HG03571 (cell line): ENCODE measurements at regions not wholly inside any gene's neighbourhood (a gene's known extent, or its start where the extent isn't known, plus 50 kb on each side); places are given as distances from the start of the nearest gene placed in this dataset.

ENCODE experiments used
- ATAC-seq: cut with Tn5 transposase; IDR thresholded peaks from one replicate; pipeline ENCODE4 v1.9.1; 2021; ENCODE audit not compliant: unreplicated experiment

DNA sequence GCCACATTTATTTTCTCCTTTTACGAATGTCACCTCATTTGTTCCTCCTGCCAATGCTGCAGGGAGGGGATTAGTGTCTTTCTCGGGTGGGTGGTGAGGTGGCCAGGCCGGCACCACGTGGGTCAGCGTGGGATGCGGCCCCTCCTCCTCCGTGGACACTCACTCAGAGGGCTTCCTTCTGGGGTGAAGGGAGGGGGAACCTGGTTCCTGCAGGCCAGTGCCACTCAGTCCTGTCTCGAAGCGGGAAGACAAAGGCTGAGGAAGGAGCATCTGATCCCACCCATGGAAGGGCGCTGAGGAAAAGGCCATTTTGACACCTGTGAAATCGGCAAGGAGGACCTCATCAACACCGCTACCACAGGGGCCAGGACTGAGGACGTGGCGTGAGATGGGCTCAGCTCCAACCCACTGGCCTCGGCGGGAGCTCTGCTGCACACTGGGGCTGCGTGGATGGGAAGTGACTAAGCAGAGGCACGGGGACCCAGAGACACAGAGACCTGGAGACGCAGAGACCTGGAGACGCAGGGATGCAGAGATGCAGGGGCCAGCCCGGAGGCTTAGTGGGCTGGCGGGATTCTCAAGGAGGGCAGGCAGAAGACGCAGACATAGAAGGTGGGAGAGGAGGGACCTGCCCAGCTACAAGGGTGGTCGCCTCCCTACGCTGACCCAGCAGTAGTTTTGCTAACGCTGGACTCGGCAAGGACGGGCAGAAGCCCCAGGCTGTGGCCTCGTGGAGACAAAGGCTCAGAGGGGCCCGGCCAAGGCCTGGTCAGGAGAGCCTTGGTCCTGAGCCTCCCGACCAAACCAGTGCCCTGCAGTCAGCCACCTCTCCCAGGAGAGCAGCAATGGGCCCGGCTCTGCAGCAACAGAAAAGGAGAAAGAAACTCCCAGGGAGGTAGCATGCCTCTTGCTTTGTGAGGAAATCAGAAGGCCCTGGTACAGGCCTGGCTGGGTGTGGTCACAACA, 1071.2 kb downstream of the BRD1 start:
- no peak for ATAC-seq

DNA sequence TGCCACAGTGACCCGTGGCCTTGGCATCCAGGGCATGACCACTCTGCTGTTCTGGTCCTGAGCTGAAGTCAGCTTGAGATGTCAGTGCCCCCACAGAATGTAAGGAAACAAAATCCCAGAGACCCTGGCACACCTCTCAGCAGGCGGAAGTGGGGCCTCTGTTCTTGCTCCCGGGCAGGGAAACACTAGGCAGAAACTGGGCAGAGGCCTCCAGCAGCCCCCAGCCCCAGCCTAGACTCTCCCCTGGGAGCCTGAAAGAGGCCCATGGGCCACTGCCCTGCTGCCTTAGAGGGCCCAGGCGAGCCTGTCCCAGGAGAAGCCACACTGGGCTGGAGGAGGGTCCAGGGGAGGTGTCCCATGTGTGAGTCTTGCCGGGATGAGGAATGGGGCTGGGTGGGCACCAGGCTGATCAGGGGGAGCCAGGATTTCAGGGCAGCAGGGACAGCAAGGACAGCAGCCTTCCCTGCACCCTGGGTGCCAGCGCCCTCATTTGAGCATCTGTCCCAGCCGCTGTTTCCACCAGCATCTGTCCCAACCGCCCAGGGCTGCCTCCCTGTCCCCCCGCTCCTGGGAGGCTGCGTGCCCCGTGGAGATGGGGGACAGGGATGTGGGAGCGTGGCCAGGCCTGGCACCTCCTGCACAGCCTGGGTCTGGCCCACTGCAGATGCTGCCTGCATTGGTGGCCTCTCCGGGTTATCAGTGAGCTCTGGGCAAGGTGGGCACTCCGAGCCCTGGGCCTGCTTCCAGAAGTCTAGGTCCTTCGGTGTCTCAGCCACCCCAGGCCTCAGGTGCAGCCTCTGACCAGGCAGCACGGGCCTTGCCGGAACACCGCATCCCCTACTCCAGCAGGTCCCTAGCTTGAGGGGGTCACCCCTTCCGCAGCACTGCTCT, 1072.4 kb downstream of the BRD1 start:
- ATAC-seq: no peak

DNA sequence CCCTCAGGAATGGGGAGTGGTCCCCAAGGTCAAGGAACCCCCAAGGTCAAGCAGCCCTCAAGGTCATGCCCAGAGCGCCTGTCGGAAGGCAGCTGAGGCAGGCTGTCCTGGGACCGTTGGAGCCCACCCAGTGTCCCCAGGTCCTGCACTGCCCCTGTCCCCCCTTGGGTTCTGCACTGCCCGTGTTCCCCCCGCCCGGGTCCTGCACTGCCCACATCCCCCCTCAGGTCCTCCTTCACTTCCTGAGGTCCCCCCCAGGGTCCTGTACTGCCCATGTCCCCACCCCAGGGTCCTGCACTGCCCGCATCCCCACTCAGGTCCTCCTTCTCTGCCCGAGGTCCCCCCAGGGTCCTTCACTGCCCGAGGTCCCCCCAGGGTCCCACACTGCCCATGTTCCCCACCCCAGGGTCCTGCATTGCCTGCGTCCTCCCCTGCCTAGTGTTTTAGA, 1073.0 kb downstream of the BRD1 start:
- no peak for ATAC-seq

DNA sequence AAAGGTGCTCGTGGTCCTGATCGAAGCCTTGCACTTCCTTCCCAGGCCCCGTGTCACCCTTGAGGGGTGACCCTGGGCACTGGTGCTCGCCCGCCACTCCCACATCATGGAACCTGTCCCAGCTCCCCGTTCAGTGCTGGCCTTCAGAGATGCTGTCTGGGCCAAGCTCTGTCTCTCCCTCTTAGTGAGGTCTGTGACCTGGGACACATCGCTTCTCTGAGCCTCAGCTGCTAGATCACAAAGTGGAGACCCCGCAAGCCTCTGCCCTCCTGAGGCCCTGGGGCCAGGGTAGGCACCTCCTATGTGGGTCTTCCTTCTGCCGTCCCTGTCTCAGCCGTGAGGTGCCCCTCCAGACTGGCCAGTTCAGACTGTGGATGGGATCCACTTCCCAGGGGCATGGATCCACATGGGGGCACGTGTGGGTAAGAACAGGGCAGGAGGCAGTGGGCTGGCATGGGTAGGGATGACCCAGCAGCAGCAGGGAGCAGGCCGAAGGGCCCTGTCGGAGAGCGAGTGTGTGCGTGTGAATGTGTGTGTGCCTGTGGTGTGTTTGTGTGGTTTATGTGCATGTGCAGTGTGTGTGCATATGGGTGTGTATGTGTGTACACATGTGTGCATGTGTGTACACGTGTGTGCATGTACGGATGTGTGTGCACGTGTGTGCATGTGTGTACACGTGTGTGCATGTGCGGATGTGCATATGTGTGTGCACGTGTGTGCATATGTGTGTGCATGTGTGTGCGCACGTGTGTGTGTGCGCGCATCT, 1073.7 kb downstream of the BRD1 start:
- no peak for ATAC-seq

DNA sequence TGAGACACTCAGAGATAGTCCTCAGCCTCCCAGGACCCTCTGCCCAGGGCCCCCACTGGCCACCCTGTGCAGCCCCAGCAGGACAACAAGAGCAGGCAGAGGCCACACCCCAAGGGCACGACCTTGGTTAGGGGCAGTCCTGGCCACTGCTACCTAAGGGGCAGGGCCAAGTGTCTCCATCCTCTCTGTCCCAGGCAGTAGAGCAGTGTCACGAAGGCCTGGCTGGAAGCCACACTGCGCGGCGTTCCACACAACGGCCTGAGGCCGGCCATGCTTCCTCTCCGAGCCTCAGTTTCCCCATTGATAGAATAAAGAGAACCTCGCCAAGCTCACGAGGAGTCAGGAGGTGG, 1074.3 kb downstream of the BRD1 start:
- no peak for ATAC-seq

DNA sequence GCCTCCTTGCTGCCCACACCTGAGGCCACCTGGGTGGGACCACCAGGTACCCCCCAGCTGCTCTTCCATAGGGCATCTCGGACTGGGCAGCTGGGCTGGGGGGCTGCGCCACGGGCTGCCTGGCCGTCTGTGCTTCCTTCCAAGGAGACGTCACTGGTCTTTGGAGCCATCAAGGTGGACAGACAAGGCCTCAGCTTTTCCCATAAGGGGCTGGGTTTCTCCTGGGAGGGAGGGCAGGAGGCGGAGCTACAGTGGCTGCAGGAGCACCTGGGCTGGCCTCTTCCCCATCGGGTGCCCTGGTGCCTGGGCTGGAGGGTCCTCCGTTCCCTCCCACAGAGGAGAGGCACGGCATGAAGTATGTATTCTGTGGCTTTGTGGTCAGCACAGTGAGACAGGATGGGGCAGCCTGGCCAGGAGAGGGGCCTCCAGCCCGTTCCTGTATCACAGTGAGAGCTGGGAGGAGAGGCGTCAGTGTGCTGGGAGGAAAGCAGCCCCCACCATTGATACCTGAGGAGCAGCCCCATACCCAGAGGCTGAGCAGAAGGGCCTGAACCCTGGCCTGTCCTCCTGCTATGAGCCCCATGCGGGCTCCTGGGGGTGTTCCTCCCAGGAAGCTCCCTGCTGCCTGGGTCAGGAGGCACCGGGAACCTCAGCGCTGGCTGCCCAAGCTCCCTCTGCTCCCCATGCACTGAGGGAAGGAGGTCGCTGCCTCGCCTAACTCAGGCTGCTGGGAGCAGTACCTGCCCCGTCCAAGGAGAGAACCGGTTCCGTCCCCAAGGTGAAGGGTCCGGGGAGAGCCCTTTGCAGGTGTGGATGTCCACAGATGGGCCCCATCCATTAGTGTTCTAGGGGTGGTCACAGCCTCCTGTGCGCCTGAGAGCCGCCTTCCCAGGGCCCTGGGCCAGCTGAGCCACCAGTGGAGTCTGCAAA, 1075.0 kb downstream of the BRD1 start:
- no peak for ATAC-seq

DNA sequence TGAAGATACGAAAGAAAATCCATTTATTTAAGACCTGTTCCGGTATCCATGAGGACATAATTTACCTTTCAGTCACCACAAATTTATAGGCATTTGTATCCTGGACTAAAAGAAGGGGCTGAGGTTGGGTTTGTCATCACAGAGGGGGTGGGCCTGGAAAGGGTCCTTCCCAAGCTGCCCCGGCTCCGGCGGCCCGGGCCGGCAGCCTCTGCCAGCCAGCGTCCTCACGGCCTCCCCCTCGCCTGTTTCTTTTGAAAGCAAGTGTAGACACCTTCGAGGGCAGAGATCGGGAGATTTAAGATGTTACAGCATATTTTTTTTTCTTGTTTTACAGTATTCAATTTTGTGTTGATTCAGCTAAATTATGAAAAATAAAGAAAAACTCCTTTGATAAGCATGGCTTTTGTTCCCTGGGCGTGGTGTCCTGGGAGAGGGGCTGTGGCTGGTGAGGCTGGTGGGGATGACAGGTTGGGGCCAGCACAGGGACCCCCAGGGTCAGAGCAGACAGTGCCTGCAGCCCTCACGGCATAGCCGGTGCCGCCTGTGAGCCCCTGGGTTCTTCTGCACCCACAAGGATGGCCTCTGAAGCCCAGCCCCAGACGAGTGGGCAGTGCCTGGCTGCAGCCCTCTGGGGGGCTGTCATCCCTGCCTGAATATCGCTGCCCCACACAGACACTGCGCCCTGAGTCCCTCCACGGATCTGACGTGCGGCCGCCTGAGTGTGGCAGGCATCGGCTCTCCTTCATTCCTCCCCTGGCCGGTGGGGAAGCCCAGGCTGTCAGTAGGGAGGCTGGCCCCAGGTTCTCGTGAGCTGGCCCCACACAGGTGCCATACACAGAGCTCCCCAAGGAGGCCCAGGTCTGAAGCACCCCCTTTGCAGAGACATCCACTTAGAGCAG, 1075.9 kb downstream of the BRD1 start:
- no peak for ATAC-seq

DNA sequence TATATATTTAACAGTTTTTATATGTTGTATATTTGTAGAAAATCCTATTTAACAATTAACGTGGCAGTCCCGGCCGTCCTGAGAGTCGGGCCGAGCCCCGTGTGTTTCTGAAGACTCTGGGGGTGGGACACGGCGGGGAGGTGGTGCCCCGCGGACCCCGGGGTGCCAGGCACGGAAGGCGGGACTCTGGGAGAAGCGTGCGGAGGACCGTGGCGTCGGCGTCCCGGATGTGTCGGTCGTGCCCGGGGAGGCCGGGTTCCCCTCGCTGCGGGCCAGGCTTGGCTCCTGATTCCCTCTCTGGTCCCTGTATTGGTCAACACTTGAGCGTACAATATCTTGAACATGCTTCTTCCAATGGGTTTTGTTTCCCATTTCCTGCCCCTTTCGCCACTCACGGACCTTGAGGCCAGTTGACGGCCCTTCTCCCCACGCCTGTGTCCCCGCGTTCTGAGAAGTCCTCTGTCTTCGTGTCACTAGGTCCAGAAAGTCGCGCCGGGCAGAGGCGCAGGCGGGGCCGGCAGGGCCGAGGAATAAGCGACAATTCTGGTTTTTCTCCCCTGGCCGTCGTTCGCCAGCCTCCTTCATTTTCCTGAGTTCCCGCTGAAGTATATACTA, 1076.7 kb downstream of the BRD1 start:
- ATAC-seq: no peak

DNA sequence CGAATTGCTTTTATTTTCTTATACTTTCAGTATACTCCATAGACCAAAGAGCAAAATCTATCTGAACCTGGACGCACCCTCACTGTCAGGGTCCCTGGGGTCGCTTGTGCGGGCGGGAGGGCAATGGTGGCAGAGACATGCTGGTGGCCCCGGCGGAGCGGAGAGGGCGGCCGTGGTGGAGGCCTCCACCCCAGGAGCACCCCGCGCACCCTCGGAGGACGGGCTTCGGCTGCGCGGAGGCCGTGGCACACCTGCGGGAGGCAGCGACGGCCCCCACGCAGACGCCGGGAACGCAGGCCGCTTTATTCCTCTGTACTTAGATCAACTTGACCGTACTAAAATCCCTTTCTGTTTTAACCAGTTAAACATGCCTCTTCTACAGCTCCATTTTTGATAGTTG, 1077.4 kb downstream of the BRD1 start:
- no peak for ATAC-seq

DNA sequence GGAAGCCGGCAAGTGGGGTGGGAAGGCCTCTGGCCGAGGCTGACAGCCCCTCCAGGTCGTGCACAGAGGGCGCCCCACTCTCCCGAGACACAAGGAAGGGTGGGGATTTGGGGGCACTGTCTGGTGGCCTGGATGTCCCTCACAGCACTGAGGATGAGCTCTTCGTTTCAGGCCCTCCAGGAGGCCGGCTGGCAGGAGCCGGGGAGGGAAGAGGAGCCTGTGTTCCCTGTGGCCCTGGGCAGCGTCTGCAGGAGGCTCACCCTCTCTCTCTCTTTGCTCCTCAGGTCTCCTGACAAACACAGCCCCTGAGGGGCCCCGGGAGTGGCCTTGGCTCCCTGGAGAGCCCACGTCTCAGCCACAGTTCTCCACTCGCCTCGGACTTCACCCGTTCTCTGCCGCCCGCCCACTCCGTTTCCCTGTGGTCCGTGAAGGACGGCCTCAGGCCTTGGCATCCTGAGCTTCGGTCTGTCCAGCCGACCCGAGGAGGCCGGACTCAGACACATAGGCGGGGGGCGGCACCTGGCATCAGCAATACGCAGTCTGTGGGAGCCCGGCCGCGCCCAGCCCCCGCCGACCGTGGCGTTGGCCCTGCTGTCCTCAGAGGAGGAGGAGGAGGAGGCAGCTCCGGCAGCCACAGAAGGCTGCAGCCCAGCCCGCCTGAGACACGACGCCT, 1078.0 kb downstream of the BRD1 start:
- no peak for ATAC-seq

DNA sequence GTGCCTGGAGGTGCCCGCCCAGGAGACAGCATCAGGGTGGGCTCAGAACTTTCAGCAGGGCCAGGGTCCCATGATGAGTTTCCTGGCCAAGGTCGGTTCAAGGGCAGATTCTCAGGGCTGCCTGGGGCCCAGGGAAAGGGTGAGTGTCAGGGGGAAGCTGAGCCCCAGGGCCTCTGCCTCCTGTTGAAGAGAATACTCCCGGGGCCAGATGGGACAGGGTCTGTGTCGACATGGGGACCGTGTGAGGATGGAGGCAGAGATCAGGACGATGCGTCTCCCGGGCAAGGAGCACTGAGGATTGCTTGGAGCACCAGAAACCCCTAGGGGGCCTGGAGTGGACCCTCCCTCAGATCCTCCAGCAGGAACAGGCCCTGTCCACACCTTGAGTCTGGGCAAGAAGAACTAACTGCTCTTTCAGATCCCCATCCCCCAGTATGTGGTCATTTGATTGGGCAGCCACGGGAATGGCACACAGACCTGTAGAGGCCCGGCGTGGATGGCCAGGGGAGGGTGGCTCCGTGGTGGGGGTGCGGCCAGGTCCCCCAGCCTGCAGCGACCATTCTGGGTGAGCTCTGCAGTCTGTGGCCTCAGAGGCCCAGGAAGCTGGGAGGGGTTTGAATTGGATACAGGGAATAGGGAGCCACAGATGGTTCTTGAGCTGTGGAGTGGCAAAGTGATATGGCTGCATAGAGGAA, 1078.7 kb downstream of the BRD1 start:
- no peak for ATAC-seq

DNA sequence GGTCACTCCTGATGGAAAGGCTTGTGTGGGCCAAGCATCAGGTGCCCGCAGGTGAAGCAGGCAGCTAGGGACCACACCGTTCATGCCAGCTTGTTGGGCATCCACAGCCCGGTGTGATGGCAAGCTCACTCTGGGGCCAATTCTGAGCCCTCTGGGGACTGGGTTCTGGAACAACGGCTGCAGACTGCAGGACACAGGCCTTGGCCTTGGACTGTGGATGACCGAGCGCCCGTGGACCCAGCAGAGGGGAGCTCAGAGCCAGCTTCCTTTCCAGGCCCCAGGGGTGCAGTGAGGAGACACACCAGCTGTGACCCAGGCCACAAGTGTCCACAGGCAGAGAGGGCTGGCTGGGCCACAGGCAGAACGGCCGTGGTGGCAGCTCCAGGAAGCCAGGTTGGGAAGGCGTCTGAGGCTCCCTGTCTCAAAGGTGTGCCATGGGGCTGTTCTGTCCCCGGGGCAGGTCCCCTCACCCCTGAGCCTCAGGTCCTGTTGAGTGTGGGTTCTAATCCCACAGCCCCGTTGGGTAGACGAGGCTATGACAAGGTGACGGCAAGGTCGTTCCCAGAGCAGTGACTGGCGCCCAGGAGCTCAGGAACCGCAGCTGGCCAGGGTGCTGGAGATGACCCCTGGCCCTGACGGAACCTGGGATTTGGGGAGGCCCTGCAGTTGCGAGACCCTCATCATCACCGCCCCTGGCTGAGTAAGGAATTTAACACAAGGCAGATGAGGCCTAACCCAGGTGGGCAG, 1079.4 kb downstream of the BRD1 start:
- ATAC-seq: no peak

DNA sequence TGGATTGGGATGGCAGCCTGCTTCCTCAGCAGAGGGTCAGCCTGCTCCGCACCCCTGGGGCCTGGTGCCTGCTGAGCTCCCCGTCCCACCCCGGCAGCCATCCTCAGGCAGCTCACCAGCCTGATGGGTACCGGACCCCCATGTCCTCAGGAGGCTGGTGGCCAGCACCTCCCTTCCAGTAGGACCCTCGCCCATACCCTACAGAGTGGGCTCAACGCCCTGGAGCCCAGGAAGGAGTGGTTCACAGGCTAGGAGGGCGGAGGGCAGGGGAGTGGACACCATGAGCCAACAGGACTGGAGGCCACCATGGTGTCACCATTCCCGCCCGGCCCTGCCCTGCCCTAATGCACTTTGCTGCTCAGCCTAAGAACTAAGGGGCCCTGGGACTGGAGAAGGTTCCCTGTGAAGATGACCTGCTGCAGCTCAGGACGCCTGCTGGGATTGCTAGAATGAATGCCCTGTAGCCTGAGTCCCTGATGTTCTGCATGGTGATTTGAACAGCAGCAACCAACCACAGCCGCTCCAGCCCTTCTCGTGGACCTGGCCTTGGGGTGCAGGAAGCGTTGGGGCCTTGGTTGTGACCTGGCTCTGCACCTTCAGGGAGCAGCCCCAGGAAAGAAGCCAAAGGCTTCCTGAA, 1080.8 kb downstream of the BRD1 start:
- ATAC-seq: no peak

DNA sequence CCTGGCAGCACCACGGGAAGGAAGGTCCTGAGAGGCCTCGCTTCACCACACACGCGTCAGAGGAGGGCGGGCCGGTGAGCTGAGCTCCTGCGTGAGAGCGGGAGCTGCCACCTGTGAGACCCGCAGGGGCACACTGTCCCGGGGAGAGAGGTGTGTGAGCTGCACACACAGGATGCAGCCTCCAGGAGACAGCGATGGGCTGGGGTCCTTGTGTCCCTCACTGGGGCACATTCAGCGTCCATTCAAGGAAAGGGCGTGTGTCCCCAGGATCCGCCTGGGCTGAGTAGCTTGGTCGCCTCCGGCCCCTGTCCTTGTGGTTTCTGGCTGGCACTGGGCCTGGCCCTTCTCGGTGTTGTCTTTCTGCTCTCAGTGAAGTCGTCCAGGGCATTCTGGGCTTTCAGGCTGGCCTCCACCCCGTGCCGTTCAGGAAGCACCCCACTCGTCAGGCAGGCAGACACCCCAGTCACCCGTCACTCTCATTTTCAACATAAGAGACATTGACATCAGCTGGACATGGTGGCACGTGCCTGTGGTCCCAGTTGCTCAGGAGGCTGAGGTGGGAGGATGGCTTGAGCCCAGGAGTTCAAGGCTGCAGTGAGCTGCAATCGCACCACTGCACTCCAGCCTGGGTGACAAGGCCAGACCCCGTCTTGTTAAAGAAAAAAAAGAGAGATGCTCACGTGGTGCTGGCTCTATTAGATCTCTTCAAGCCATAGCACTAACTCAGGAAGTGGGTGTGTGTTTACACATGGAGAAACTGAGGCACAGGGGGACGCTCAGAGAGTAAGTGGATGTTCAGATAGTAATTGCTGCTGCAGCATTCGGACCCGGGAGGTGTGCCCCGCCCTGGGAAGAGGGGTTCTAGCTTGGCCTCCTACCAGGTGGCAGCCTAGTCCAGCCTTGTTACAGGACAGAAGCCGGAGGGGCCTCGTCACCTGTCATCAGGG, 1081.6 kb downstream of the BRD1 start:
- no peak for ATAC-seq
